IMR-90 (cell line): ENCODE measurements at regions not wholly inside any gene's neighbourhood (a gene's known extent, or its start where the extent isn't known, plus 50 kb on each side); places are given as distances from the start of the nearest gene placed in this dataset.
A peak's percentile ranks its signal among the peaks of the same experiment; 100 is the strongest.

Source experiments
- ATAC-seq: fragments of 200-7000 bp; cut with Tn5 transposase; 2 replicates; pipeline ENCODE4 v1.9.1; 2020; ENCODE audit warnings: low read depth, mild to moderate bottlenecking, moderate library complexity
- BruUV-seq: library from RNA; stranded (reverse); fragments of 400-500 nt; replicated peaks from 2 replicates; lab custom pipeline; 2021; lab: Mats Ljungman, UMichigan
- CTCF ChIA-PET: fragments of 300-600 bp; formaldehyde crosslinking; extraction: SDS; loops from one replicate; lab custom pipeline; 2021; ENCODE audit warnings: antibody characterized with exemption; lab: Yijun Ruan, JAX
- POLR2A ChIA-PET: fragments of 300-600 bp; sonication (Branson Sonifier 250); formaldehyde crosslinking; loops from one replicate; lab custom pipeline; 2022; ENCODE audit warnings: antibody characterized with exemption; ENCODE audit not compliant: unreplicated experiment; lab: Charles Lee
- DNase-seq: peaks from one replicate; pipeline ENCODE4 v3.0.0; 2013
- H2AFZ ChIP-seq: replicated peaks from 2 replicates; pipeline ENCODE3; 2013; ENCODE audit warnings: low read length, mild to moderate bottlenecking; ENCODE audit not compliant: poor library complexity
- H2AK5ac ChIP-seq: 2 replicates; pipeline ENCODE4 v1.6.1; 2013; ENCODE audit warnings: low read depth, low read length, inconsistent platforms
- H2AK9ac ChIP-seq: replicated peaks from 2 replicates; pipeline ENCODE3; 2013; ENCODE audit warnings: mild to moderate bottlenecking, low read depth, low read length, moderate library complexity; ENCODE audit not compliant: poor library complexity
- H2BK120ac ChIP-seq: 2 replicates; pipeline ENCODE4 v1.6.1; 2013; ENCODE audit warnings: low read depth, low read length, inconsistent platforms
- H2BK15ac ChIP-seq: 3 replicates; pipeline ENCODE4 v1.6.1; 2013; ENCODE audit warnings: low read depth, low read length, inconsistent platforms
- H2BK20ac ChIP-seq: 2 replicates; pipeline ENCODE4 v1.6.1; 2013; ENCODE audit warnings: low read depth, mild to moderate bottlenecking, inconsistent platforms, low read length, moderate library complexity
- H2BK5ac ChIP-seq: 2 replicates; pipeline ENCODE4 v1.6.1; 2013; ENCODE audit warnings: mild to moderate bottlenecking, low read depth, low read length, inconsistent platforms; ENCODE audit not compliant: poor library complexity, severe bottlenecking
- H3K14ac ChIP-seq: replicated peaks from 2 replicates; pipeline ENCODE4 v1.6.1; 2013; ENCODE audit warnings: low read depth, low read length, inconsistent platforms
- H3K18ac ChIP-seq: 2 replicates; pipeline ENCODE4 v1.6.1; 2013; ENCODE audit warnings: low read depth, low read length, control low read depth
- H3K23ac ChIP-seq: 2 replicates; pipeline ENCODE4 v1.6.1; 2013; ENCODE audit warnings: low read depth, low read length, inconsistent platforms
- H3K27ac ChIP-seq: 2 replicates; pipeline ENCODE4 v1.5.1; 2013; ENCODE audit warnings: mild to moderate bottlenecking, control low read depth, low read length; ENCODE audit not compliant: insufficient read depth
- H3K27me3 ChIP-seq: 2 replicates; pipeline ENCODE4 v1.6.1; 2013; ENCODE audit warnings: low read length; ENCODE audit not compliant: control insufficient read depth, insufficient read depth
- H3K36me3 ChIP-seq: 2 replicates; pipeline ENCODE4 v1.6.1; 2013; ENCODE audit warnings: low read length, mixed read lengths; ENCODE audit not compliant: control insufficient read depth, insufficient read depth
- H3K4ac ChIP-seq: 2 replicates; pipeline ENCODE4 v1.6.1; 2013; ENCODE audit warnings: low read depth, low read length, inconsistent platforms
- H3K4me1 ChIP-seq: 2 replicates; pipeline ENCODE4 v1.6.1; 2013; ENCODE audit warnings: low read length, mixed read lengths; ENCODE audit not compliant: control insufficient read depth, insufficient read depth
- H3K4me2 ChIP-seq: 2 replicates; pipeline ENCODE4 v1.6.1; 2013; ENCODE audit warnings: low read depth, mild to moderate bottlenecking, control low read depth, low read length, moderate library complexity
- H3K4me3 ChIP-seq: 2 replicates; pipeline ENCODE4 v1.5.1; 2013; ENCODE audit warnings: low read depth, mild to moderate bottlenecking, control low read depth, low read length, moderate library complexity; ENCODE audit not compliant: insufficient read depth
- H3K56ac ChIP-seq: 2 replicates; pipeline ENCODE4 v1.6.1; 2013; ENCODE audit warnings: low read length, inconsistent platforms; ENCODE audit not compliant: insufficient read depth; ENCODE audit errors: extremely low read depth
- H3K79me1 ChIP-seq, 2 experiments: 2 replicates each; pipeline ENCODE4 v1.6.1; 2013; ENCODE audit warnings: low read length in 2 of 2, inconsistent platforms in 1 of 2, low read depth in 1 of 2
- H3K9ac ChIP-seq: 2 replicates; pipeline ENCODE4 v1.6.1; 2013; ENCODE audit warnings: low read depth, low read length, control low read depth
- H3K9me1 ChIP-seq: 2 replicates; pipeline ENCODE4 v1.6.1; 2013; ENCODE audit warnings: low read length, inconsistent platforms; ENCODE audit not compliant: insufficient read depth
- H3K9me3 ChIP-seq: 2 replicates; pipeline ENCODE4 v1.6.1; 2013; ENCODE audit warnings: low read length; ENCODE audit not compliant: control insufficient read depth, insufficient read depth
- H4K20me1 ChIP-seq: 2 replicates; pipeline ENCODE4 v1.6.1; 2013; ENCODE audit warnings: low read length, inconsistent platforms; ENCODE audit not compliant: insufficient read depth
- H4K5ac ChIP-seq: 2 replicates; pipeline ENCODE4 v1.6.1; 2013; ENCODE audit warnings: mild to moderate bottlenecking, low read depth, low read length, control low read depth
- H4K8ac ChIP-seq, 2 experiments: 2 replicates each; pipeline ENCODE4 v1.6.1; 2013; ENCODE audit warnings: low read depth in 2 of 2, low read length in 2 of 2, control low read depth in 1 of 2, inconsistent platforms in 1 of 2
- H4K91ac ChIP-seq: 2 replicates; pipeline ENCODE4 v1.6.1; 2013; ENCODE audit warnings: low read depth, low read length, inconsistent platforms; ENCODE audit not compliant: insufficient read depth
- CHD1 ChIP-seq: IDR thresholded peaks from 2 replicates; pipeline ENCODE4 v1.6.1; 2012; ENCODE audit warnings: low read depth, low read length, improper control_type of control experiment
- FOS ChIP-seq: fragments of 150-350 bp; IDR thresholded peaks from 2 replicates; pipeline ENCODE4 v1.6.1; 2016; ENCODE audit warnings: low read depth, low read length
- MXI1 ChIP-seq: IDR thresholded peaks from 2 replicates; pipeline ENCODE4 v1.6.1; 2012; ENCODE audit warnings: low read depth, mild to moderate bottlenecking, low read length, moderate library complexity, borderline replicate concordance
- RAD21 ChIP-seq: IDR thresholded peaks from 2 replicates; pipeline ENCODE4 v1.6.1; 2012; ENCODE audit warnings: low read length, improper control_type of control experiment
- RFX5 ChIP-seq: IDR thresholded peaks from 2 replicates; pipeline ENCODE4 v1.8.0; 2012; ENCODE audit warnings: low read depth, mild to moderate bottlenecking, low read length, moderate library complexity
- SMC3 ChIP-seq: fragments of 150-350 bp; IDR thresholded peaks from 2 replicates; pipeline ENCODE4 v1.6.1; 2016; ENCODE audit warnings: low read depth, mild to moderate bottlenecking, antibody characterized with exemption, low read length, moderate library complexity
- WGBS, 2 experiments: methylation state at CpG; one replicate each; pipeline versions ENCODE4 v1.1.5 to v1.1.7; 2013; ENCODE audit warnings: missing lambda C conversion rate in 2 of 2; ENCODE audit not compliant: insufficient read length in 1 of 2; ENCODE audit errors: extremely low coverage in 2 of 2; 5-methylcytosine and 5-hydroxymethylcytosine counted together
- dilution Hi-C: fragments of 300-500 bp; cut with HindIII; formaldehyde crosslinking; loops from one replicate; pipeline ENCODE4 v1.14.3; 2018; ENCODE audit warnings: low sequenced_read_pairs; ENCODE audit not compliant: unreplicated experiment
- in situ Hi-C: fragments of 300-500 bp; cut with MboI; formaldehyde crosslinking; loops from 3 replicates; pipeline ENCODE4 v1.14.3; 2019; ENCODE audit warnings: low sequenced_read_pairs, inconsistent platforms, mixed read lengths
- intact Hi-C: fragments of 100-400 bp; cut with micrococcal nuclease; formaldehyde crosslinking; loops from 2 replicates; pipeline ENCODE4 v1.10.0; 2022
- TF ChIP-seq, protein P1 (sequence below): conservative IDR thresholded peaks from 2 replicates; pipeline ENCODE4 v1.5.1; 2012; ENCODE audit warnings: mild to moderate bottlenecking, low read depth, low read length, improper control_type of control experiment
- TF ChIP-seq, protein P2 (sequence below): fragments of 150-350 bp; IDR thresholded peaks from 2 replicates; pipeline ENCODE4 v1.6.1; 2016; ENCODE audit warnings: low read depth, mild to moderate bottlenecking, low read length, moderate library complexity, borderline replicate concordance

DNA sequence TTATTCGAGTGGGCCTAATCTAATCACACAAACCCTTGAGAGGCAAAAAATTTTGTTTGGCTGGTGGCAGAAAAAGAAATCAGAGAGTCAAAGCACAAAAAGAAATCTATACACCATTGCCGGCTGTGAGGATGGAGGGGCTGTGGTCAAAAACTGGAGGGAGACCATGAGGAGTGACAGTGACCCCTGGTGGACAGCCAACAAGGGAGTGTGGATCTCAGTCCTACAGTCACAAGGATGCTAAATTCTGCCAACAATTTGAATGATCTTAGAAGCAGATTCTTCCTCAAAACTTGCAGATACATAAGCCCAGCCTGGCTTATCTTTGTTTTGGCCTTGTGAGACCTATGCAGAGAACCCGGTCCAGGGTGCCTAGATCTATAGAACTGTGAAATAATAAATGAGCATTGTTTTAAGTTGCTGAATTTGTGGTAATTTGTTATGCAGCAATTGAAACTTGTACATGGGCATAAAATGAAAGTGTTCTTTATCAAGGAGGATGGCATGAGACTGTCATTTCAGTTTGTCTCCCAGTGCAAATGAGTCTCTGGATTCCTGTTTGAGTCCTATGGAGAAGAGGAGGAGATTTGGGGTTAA is 103.0 kb upstream of the ARHGEF26 start:
- H3K18ac ChIP-seq: no peak overlapping the region
- H3K9ac ChIP-seq: no peak overlapping the region
- no peak overlapping the region for H2AK9ac ChIP-seq
- no peak overlapping the region for H2BK5ac ChIP-seq
- H4K8ac ChIP-seq: no peak overlapping the region
- WGBS, 2 experiments: no CpG with 5 or more reads among the region's 3 CpGs
- DNase-seq (peak; percentile 18), ATAC-seq (no peak)
- H3K9me1 ChIP-seq: no peaks in the 10 kb centered on the region
- intact Hi-C loops: loop anchor here (2.0 kb wide), 1 partner anchor 991 kb away; no protein-coding TSS in a partner anchor
- H3K23ac ChIP-seq: no peak overlapping the region
- H2AK5ac ChIP-seq: no peak overlapping the region
- H2BK20ac ChIP-seq: no peak overlapping the region
- no peak overlapping the region for H3K14ac ChIP-seq
- no peaks in the 10 kb centered on the region for H3K36me3 ChIP-seq
- H4K20me1 ChIP-seq: no peaks in the 10 kb centered on the region
- H3K4me2 ChIP-seq: no peak overlapping the region
- H3K56ac ChIP-seq: no peak overlapping the region
- no peak overlapping the region for H3K27ac ChIP-seq
- POLR2A ChIA-PET: no interaction called here
- no peak overlapping the region for H4K5ac ChIP-seq
- no peak overlapping the region for H4K91ac ChIP-seq
- H3K4ac ChIP-seq: no peak overlapping the region
- no peak overlapping the region for H2BK120ac ChIP-seq
- H3K9me3 ChIP-seq: no peaks in the 10 kb centered on the region
- no peak overlapping the region for H3K4me3 ChIP-seq
- TF ChIP-seq SMC3 (peak; percentile 35; the same call in 1 of the 2 replicates), RAD21 (peak; percentile 42), FOS (no peak), MXI1 (no peak), RFX5 (no peak), CHD1 (no peak)
- TF ChIP-seq, protein P1, sequence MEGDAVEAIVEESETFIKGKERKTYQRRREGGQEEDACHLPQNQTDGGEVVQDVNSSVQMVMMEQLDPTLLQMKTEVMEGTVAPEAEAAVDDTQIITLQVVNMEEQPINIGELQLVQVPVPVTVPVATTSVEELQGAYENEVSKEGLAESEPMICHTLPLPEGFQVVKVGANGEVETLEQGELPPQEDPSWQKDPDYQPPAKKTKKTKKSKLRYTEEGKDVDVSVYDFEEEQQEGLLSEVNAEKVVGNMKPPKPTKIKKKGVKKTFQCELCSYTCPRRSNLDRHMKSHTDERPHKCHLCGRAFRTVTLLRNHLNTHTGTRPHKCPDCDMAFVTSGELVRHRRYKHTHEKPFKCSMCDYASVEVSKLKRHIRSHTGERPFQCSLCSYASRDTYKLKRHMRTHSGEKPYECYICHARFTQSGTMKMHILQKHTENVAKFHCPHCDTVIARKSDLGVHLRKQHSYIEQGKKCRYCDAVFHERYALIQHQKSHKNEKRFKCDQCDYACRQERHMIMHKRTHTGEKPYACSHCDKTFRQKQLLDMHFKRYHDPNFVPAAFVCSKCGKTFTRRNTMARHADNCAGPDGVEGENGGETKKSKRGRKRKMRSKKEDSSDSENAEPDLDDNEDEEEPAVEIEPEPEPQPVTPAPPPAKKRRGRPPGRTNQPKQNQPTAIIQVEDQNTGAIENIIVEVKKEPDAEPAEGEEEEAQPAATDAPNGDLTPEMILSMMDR: peak; percentile 41
- TF ChIP-seq, protein P2, sequence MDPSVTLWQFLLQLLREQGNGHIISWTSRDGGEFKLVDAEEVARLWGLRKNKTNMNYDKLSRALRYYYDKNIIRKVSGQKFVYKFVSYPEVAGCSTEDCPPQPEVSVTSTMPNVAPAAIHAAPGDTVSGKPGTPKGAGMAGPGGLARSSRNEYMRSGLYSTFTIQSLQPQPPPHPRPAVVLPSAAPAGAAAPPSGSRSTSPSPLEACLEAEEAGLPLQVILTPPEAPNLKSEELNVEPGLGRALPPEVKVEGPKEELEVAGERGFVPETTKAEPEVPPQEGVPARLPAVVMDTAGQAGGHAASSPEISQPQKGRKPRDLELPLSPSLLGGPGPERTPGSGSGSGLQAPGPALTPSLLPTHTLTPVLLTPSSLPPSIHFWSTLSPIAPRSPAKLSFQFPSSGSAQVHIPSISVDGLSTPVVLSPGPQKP: no peak
- CTCF ChIA-PET: interaction anchor here (0.6 kb wide), 1 partner anchor 947 kb away, joined by 7 read pairs; no protein-coding TSS in a partner anchor
- BruUV-seq: no TSS peak
- no peaks in the 10 kb centered on the region for H3K79me1 ChIP-seq
- H3K4me1 ChIP-seq: no peaks in the 10 kb centered on the region
- no peak overlapping the region for H2BK15ac ChIP-seq
- in situ Hi-C loops: no loop called here
- dilution Hi-C loops: no loop called here
- H2AFZ ChIP-seq: no peak overlapping the region
- H3K27me3 ChIP-seq: no peaks in the 10 kb centered on the region
